Activated naive CD4-positive, alpha-beta T cell treated with anti-CD3 and anti-CD28 coated beads, Interleukin-2, amount 50 U/mL, for 72 hours (primary cell): ENCODE measurements at regions not wholly inside any gene's neighbourhood (a gene's known extent, or its start where the extent isn't known, plus 50 kb on each side); places are given as distances from the start of the nearest gene placed in this dataset.

ENCODE experiments used
- ATAC-seq, 2 donors: fragments of 150-1000 bp; cut with Tn5 transposase; 2 replicates each; pipeline ENCODE4 v1.10.0; 2021; ENCODE audit warnings: mild to moderate bottlenecking in 2 of 2, moderate library complexity in 2 of 2
- DNase-seq, 2 donors: peaks; one replicate each; pipeline ENCODE4 v3.0.0; 2021 to 2022; ENCODE audit warnings: low spot score in 2 of 2
- H3K27ac Mint-ChIP-seq, 2 donors: one replicate each; pipeline ENCODE4 v1.8.0; 2022; ENCODE audit warnings: mild to moderate bottlenecking in 2 of 2, mixed read lengths in 2 of 2
- H3K36me3 Mint-ChIP-seq, 2 donors: one replicate each; pipeline ENCODE4 v1.8.0; 2022; ENCODE audit warnings: mixed read lengths in 2 of 2
- H3K9me3 Mint-ChIP-seq, 2 donors: one replicate each; pipeline ENCODE4 v1.8.0; 2022; ENCODE audit warnings: mixed read lengths in 2 of 2

- DNase-seq (no peak), ATAC-seq (no peak)
- no peak overlapping the region for H3K27ac Mint-ChIP-seq
- peaks cover 0 to 4% of the 10 kb centered on the region in 2 donors for H3K36me3 Mint-ChIP-seq
- no peaks in the 10 kb centered on the region for H3K9me3 Mint-ChIP-seq
These were observed 215.8 kb downstream of the CTTN start for GRCh38 chr11:70614034-70614681.

DNA sequence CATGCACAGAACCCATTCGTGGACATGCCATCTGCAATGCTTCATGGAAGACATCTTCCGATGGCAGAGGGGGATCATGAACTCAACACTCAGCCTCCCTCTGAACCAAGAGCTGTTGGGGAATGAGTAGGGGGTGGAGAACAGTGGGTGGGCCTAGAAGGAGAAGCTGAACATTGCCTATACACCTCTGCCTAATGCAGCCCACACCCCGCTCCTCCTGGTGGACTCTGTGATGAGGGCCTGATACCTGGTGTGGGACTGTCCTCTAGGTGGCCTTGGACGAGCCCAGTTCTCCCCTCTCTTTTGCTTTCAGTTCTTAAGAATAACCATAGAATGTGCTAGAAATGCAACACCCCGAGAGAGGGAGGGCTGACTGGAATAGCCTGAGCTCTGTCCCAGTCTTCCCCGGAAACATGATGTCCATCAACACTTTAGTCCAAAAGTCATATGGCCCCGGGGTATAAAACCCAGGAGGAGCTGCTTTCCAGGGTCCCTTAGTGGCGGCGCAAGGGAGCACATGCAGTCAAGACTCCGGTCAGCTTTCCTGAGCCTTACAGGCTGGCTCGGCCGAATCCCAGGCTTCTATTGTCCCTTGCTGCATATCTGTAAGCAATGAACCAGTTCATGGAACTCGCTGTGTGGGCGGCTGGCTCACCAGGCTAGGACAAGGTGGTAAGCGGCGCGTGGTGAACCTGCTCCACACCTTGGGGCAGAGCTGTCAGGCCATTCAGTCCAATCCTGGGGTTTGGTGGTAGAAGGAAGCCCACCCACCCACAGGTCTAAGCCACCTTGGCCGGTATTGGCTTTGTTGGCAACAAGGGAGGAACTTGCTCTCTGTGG lies 216.9 kb downstream of the CTTN start:
- Mint-ChIP-seq H3K27ac (no peak overlapping the region), H3K36me3 (peaks cover 0 to 4% of the 10 kb centered on the region in 2 donors), H3K9me3 (no peaks in the 10 kb centered on the region)
- ATAC-seq (no peak), DNase-seq (no peak)

GRCh38 chr11:70616317-70616716 lies 218.0 kb downstream of the CTTN start:
- Mint-ChIP-seq H3K36me3 (peaks cover 0 to 4% of the 10 kb centered on the region in 2 donors), H3K9me3 (no peaks in the 10 kb centered on the region), H3K27ac (no peak overlapping the region)
- ATAC-seq (no peak), DNase-seq (no peak)

DNA sequence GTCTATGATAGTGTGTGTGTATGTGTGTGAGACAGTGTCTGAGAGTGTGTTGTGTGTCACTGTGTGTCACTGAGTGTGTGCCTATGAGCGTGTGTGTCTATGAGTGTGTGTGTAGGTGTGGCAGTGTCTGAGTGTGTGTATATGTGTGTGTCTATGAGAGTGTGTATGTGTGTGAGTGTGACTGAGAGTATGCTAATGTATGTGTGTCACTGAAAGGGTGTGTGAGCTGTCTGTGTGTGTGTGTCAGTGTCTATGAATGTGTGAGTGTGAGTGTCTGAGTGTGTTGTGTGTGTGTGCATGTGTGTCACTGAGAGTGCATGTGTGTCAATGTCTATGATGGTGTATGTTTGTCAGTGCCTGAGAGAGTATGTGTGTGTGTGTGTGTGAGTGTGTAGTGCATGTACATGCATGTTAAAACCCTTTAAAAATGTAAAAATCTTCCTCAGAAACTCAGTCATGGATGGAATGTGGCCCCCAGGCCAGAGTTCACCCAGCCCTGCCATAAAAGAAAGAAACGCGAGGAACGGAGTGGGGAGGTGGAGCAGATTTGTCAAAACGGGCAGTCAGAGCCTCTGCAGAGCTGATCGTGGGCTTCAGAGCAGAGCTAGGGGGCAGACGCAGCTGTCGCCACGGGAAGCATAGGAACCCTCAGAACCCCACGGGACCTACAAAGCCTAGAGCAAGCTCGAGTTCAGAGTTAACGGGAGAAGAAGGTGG lies 218.8 kb downstream of the CTTN start:
- no peak for ATAC-seq
- DNase-seq: no peak
- Mint-ChIP-seq H3K36me3 (peaks cover 0 to 4% of the 10 kb centered on the region in 2 donors), H3K9me3 (no peaks in the 10 kb centered on the region), H3K27ac (no peak overlapping the region)

- Mint-ChIP-seq H3K9me3 (no peaks in the 10 kb centered on the region), H3K27ac (no peak overlapping the region), H3K36me3 (peaks cover 0 to 4% of the 10 kb centered on the region in 2 donors)
- DNase-seq: no peak
- ATAC-seq: no peak
These were observed 220.2 kb downstream of the CTTN start for GRCh38 chr11:70618431-70619101.

DNA sequence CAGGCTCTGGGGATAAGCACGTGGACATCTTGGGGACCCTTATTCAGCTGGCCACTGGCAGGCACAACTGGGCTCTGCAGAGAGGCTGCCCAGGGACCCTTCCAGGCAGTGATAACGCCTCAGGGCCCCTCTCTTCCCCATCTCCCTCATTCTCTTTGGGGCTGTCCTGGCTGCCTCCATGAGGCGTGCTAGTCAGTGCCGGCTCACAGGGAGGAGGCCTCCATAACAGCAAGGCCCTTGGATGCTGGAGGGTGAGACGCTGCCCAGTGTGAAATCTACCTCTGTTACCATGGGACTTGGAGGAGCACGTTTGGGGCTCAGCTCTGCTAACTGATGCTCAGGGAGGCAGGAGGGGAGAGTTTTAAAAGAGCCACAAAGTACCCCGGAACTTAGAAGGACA lies 221.3 kb downstream of the CTTN start:
- Mint-ChIP-seq H3K27ac (no peak overlapping the region), H3K9me3 (no peaks in the 10 kb centered on the region), H3K36me3 (peaks cover 0 to 2% of the 10 kb centered on the region in 2 donors)
- ATAC-seq (no peak), DNase-seq (no peak)

DNA sequence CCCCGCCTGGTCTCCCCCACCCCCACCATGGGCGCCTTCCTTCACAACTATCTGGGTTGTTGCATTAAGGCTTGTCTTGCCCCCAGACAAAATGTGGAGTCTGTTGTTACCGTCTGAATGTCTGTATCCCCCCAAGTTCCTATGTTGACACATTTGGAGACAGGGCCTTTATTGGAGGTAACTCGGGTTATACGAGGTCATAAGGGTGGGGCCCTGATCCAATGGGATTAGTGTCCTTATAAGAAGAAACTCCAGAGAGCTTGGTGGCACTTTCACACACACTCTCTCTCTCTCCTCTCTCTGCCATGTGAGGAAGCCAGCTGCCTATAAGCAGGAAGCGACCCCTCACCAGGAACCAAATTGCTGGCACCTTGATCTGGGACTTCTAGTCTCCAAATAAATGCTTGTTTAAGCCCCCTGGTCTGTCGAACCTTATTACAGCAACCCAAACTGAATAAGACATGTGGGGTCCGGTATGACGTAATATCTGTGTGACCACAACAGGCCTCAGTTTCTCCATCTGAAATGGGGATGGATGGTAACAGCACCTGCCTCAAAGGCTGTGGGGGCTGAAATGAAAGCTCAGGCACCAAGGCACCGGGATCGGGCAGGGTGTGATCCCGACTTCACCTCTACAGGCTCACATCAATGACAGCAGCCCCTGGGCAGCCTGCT lies 222.3 kb downstream of the CTTN start:
- no peak for ATAC-seq

DNA sequence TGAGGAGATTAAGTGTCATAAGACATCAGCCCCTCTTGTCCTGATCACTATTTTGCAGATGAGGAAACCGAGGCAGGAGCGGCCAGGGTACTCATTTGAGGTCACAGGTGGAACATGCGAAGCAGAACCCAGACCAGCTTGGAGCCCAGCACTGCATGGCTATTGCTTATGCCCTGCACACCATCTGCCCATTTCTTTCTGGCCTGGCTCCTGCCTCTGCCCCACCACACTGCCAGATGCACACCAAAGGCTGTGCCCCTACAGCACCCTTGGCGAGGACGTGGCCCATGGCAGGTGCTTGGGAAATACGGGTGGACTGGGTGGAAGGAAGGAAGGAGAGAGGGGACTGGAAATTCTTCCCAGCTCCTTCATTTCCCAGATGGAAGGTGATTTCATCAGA lies 222.9 kb downstream of the CTTN start:
- ATAC-seq: no peak
- H3K36me3 Mint-ChIP-seq: no peaks in the 10 kb centered on the region

More for the DNA sequence above, 222.3 kb downstream of the CTTN start:
- Mint-ChIP-seq H3K9me3 (no peaks in the 10 kb centered on the region), H3K36me3 (no peaks in the 10 kb centered on the region), H3K27ac (no peak overlapping the region)
- no peak for DNase-seq

GRCh38 chr11:70622091-70622490 lies 223.8 kb downstream of the CTTN start:
- H3K9me3 Mint-ChIP-seq: no peaks in the 10 kb centered on the region
- no peak for DNase-seq
- H3K36me3 Mint-ChIP-seq: no peaks in the 10 kb centered on the region
- no peak overlapping the region for H3K27ac Mint-ChIP-seq
- no peak for ATAC-seq

More for the DNA sequence above, 222.9 kb downstream of the CTTN start:
- no peak overlapping the region for H3K27ac Mint-ChIP-seq
- H3K9me3 Mint-ChIP-seq: no peaks in the 10 kb centered on the region
- no peak for DNase-seq

GRCh38 chr11:70623906-70624597 lies 225.7 kb downstream of the CTTN start:
- no peaks in the 10 kb centered on the region for H3K36me3 Mint-ChIP-seq
- H3K9me3 Mint-ChIP-seq: no peaks in the 10 kb centered on the region
- DNase-seq: no peak
- ATAC-seq: no peak
- H3K27ac Mint-ChIP-seq: no peak overlapping the region

GRCh38 chr11:70624598-70624993 lies 226.3 kb downstream of the CTTN start:
- DNase-seq: no peak
- Mint-ChIP-seq H3K27ac (no peak overlapping the region), H3K9me3 (no peaks in the 10 kb centered on the region), H3K36me3 (no peaks in the 10 kb centered on the region)
- no peak for ATAC-seq

- Mint-ChIP-seq H3K27ac (no peak overlapping the region), H3K36me3 (no peaks in the 10 kb centered on the region), H3K9me3 (no peaks in the 10 kb centered on the region)
- ATAC-seq (no peak), DNase-seq (no peak)
These were observed 226.7 kb downstream of the CTTN start for GRCh38 chr11:70625051-70625450.

DNA sequence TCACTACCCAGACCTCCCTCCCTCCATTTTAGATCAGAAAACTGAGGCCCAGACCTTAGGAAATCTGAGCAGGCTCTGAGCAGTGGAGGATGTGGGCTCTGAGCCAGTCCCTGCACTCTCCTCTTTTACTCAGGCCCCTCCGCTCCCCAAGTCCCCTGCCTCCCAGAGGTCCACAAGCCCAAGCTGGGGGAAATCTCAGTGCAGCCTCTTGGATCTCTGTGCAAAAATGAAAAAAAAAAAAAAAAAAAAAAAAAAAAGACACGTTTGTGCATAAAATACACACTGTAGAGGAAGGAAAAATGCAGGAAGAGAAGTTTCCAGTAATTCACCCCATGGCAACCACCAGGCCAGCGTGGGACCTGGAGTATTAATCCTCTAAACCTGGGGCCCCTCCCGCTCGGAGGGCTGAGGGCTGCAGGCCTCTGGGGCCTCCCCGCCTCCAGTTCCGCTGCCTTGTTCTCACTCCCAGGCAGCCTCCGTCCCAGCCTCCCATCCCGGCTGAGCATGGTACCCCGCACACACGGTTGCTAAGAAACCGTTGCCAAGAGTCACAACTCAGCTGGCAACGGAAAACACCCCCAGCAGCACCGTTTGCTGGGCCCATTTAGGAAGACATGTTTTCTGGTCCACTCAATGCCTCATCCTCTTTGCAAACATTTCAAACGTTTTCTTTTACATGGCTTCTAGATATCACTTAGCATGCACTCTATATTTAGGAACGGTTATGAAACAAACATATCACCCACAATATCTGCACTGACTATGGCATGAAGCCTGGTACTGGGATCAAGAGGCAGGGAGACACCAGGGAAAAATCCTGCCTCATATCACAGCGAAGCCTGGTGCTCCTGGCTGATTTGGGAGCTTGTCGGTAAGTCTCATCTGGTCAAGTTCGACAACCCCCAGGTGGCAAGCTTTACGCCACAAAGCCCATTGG lies 227.5 kb downstream of the CTTN start:
- no peak for DNase-seq
- Mint-ChIP-seq H3K9me3 (no peaks in the 10 kb centered on the region), H3K27ac (no peak overlapping the region), H3K36me3 (no peaks in the 10 kb centered on the region)
- ATAC-seq: no peak

GRCh38 chr11:70627219-70627618 lies 228.9 kb downstream of the CTTN start:
- no peak for DNase-seq
- Mint-ChIP-seq H3K36me3 (no peaks in the 10 kb centered on the region), H3K27ac (no peak overlapping the region), H3K9me3 (no peaks in the 10 kb centered on the region)
- ATAC-seq: no peak
